ENCODE measurements at regions not wholly inside any gene's neighbourhood (a gene's known extent, or its start where the extent isn't known, plus 50 kb on each side); places are given as distances from the start of the nearest gene placed in this dataset.

DNA sequence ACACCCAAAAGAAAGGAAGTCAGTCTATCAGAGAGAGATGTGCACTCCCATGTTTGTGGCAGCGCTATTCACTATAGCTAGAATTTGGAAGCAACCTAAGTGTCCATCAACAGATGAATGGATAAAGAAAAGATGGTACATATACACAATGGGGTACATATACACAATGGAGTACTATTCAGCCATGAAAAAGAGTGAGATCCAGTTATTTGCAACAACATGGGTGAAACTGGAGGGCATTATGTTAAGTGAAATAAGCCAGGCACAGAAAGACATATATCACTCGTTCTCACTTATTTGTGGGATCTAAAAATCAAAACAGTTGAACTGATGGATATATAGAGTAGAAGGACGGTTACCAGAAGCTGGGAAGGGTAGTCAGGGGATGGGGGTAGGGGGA, 99.9 kb upstream of the ZNF516 start:
- no peak for DNase-seq

DNA sequence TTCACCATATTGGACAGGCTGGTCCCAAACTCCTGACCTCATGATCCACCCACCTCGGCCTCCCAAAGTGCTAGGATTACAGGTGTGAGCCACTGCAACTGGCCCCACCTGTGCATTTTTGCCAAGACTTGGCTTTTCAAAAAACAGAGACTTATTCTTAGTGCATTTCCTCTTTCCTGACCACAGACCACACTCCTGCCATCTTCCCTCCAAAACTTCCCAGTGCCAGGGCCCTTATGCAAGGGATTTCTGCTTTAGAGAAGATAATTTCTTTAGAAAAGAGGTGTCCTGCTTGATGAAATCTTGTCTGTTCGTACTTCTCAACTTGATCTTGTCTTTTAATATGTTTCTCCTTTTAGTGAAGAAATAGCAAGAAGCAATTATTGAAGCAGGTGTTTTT, 98.8 kb upstream of the ZNF516 start:
- no peak for DNase-seq

DNA sequence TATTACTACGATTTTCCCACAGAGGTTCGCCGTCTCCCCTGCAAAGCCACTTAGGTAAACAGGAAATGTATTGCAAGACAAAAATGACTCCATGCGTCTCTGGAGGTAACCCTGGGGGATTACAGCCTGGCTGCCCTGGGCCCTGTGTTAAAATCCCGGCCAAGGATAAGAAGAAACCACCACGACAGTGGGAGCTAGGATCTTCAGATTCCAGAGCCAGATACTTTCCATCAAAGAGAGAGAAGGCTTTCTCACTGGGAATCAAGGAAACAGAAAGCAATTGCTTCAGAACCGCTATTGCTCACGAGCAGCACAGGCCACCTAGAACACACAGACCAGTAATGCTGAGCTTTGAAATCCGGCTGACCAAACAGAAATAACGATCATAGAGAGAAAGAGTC, 97.9 kb upstream of the ZNF516 start:
- no peak for DNase-seq

DNA sequence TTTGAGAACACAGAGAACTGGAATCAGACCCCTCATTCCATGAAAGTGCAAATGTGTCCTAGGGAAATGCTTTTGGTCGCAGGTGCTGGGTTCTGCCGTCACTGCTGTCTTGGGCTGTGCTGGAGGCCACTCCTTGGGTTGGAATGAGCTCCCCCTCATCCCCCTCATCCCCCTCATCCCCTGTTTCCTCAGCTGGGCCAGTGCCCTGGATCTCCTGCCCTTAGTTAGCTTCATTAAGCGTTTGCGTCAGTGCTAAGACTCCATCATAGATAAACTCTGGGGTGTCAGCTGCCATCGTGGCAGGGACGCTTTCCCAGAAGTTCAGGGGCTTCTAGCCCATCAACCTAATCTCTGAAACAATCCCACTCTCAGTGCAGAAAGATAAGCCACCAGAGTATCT, 97.1 kb upstream of the ZNF516 start:
- no peak for DNase-seq

DNA sequence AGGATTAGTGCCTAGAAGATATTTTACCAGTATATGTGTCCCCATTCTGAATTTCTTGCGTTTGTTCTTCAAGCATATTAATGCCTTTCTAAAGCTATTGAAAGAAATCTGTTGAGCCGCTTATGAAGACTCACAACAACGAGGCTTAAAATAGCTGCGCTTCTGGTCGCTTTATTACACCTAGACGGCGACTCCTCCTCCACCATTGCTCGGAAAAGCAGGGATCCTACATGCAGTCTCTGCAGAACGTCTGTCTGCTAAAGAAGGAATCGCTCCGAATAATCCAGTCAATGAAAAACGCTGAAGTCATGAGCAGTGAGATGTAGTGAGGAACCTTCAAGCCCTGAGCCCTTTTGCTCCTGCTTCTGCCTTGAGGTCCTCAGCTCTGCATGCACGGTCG, 94.8 kb upstream of the ZNF516 start:
- DNase-seq, result no peak

DNA sequence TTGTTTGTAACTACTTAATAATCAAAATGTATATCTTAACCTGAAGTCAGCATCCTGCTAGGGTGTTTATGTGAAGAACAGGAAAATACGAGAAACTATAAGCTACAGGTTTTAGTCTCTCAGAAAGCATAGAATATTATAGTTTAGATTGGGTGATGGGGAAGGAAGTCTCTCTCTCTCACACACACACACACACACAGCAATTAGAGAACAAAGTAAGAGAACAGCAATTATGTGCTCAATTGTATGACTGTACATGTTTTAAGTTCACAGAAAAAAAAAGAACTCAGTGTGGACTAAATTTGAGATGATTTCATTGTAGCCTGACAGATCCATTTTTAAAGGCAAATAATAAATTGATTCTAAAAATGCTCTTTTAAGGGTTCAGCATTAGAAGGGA, 94.3 kb upstream of the ZNF516 start:
- no peak for DNase-seq

DNA sequence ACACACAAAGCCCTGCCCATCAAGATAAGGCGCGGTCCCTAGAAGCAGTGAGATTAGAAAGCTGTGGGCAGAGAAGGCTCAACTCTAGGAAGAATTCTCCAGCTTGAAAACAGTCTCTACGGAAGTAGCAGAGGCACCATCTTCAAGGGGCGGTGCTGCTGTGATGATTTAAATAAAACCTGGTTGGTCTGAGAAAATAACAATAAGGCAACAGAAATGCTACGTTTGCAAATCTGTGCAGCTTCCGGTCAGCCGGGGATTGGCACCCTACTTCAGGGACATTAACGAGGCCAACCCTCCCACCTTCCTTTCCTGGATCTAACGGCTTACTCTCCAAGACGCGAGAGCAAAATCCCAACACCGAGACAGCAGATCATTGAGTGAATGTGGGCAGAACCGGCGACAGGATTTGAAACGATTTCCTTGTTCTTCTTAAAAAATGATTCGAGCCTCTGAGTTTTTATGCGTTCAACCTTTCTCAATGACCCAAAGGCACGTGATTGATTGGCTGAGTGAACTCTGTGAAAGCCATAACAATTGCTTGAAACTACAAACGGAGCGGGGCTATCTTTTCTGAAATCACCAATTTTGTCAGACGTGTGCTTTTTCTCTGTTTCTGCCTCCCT, 93.7 kb upstream of the ZNF516 start:
- no peak for DNase-seq

DNA sequence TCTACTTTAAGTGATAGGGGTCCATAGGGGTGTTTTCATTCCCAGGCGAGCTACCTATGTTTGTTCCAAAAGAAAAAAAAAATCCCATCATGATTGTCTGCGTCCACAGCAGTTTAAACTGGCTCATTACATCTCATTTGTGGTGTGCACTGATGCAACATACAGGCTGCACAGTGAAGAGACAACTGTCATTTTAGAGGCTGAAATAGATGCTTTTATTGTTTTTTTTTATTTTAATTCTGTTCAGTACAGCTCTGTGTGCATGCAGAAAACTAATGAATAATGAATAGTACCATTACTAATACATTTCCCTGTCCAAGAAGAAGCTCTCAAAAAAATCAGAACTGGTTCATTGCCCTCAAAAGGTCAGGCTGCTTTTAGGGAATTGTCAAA, 92.8 kb upstream of the ZNF516 start:
- no peak for DNase-seq

DNA sequence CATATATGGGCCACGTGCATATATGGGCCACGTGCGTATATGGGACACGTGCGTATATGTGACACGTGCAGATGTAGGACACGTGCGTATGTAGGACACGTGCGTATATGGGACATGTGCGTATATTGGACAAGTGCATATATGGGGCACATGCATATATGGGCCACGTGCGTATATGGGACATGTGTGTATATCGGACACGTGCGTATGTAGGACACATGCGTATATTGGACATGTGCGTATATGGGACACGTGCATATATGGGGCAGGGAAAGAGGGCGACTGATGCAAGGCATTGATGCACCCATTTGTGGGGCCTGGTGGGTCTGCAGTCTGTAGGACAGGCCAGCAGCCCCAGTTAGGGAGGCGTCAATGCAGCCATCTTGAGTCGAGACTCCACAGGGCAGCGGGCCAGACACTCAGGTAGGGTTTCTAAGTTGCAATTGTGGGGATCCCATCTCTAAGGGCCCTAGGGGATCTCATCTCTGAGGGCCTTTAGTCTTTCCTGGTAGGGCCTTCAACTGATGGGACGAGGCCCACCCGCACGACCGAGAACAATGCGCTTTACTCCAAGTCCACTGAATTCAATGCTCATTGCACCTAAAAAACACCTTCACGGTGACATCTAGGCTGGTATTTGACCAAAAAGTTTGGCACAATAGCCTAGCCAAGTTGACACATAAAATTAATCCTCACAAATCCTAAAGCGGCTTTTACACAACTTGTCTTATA, 92.3 kb upstream of the ZNF516 start:
- no peak for DNase-seq

DNA sequence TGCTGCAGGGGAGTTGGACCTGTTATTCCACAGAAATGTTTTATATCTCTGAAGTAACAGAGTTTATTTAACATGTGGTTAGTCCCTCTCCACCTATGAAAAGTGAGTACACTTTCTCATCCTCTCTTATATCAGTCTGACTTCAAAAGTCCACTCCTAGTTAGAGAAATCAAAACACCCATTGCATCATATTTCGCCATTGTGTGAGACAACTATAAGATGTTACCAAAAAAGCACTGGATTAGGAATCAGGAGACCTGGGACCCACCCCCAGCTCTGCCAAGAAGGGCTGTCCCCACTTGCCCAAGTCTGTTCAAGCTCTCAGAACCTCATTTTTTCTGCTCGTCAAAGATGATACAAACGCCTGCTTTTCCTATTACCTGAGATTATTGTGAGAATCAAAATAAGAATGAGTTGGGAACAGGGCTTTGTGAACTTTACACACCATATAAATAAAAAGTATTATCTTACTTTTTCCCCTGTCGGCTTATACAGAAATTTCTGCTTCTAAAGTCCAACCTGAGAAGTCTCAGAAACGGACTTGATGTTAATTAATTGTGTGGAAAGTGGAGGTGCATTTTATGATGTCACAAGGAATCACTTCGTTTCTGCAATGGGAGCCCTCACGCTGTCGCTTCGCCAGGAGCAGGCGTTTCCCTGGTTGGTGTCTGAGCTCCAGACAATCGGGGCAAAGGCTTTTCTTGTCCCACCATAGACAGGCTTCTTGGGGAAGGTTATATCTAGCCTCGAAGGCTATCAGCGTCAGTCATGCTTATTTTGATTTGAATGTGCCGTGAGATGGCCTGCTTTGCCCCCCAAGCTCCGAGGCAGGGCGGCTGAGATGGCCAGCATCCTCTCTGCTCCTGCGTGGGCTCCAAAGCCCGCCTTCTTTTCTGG, 89.6 kb upstream of the ZNF516 start:
- no peak for DNase-seq

DNA sequence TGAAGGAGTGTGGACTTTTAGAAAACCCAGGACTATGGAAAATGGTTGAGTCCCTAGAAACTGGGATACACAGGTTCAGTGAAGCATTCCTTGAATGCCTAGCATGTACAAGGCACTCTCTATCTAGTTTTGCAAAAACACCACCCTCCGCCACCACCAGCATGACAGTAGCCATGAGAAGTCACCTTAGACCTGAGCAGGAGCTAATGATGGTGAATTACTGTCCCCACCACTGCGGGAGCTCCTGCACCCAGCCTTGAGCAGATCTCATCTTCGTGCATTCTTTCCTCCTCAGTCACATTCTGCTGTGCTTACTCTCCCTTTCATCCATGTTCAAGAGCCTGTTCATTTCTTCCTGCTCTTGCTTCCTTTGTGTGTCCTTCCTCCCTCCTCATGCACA, 86.2 kb upstream of the ZNF516 start:
- DNase-seq, result no peak

DNA sequence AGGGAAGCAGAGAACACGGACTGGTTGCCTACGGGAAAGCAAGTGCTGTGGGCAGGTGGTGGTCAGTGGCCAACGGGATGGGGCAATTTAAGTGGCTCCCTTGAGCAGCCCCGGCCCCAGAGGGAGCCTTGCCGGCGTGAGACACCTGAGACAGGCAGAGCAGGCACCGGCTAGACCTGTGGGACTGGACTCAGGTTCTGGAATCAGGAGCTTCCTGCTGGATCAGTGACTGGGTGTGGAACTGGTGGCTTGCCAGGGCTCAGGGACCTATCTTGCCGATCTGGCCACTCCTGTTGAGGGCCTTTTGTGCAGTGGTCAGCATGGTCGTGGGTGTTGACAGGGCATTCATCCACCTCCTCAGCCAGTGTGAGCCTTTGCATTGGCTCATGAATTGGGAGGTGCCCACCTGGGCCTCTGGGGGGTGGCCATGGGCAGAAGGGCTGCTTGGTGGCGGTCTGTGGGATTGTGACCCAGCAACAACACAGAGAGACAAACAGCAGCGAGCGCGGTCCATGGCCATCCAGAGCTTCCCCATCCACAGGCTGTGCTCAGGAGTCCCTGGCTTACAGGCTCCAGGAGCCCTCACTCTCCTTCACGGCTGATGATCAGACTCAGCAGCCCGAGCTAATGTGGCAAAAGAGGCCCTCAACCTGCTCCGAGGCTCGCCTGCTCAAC, 85.4 kb upstream of the ZNF516 start:
- no peak for DNase-seq

DNA sequence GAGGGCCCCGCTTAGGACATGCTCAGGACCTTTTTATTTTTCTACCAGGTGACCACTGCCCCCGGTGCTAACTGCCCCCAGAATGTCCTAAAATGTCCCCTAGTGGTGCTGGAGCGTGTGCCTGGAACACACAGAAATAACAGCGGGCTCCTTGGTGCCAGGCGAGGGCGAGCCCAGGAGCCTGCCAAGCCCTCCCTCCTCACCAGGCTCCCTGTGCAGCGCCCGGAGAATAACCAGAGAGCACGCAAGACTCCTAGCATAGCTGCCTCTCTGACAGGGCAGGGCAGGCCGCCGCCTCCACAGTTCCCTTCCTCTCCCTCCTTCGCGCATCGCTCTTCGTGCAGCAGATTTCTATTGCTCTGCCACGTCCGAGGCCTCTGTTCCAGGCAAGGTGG, 84.3 kb upstream of the ZNF516 start:
- DNase-seq, result no peak

DNA sequence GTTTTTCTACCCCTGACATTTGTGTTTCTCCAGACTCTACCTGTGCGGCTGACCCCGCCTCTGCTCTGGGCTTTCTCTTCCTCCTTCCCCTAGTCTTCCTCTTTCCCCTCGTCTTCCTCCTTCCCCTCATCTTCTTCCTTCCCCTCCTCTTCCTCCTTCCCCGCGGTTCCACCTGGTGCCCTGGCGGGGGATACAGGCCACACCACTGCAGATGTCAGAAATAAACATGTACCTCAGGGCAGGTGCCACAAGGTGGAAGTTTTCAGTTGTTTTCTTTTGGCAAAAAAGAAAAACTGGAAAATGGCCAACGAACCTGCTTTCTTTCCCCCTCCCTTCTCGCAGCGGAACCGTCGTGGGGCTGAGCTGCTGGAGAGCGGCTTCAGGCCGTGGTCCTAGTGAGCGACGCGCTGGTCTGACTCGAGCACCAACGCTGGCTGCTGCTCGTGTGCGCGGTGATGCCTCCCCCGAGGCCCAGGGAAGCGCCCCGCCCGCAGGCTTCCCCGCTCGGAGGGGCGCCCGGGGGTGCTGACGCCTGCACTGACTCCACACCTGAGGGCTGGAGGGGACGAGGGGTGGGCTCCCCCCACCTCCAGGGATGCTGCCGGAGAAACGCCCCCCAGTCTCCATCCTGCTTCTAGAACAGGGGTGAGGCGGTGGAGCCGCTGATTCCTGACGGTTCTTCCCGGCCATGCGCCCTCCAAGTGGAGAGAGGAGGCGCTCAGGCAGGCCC, 83.7 kb upstream of the ZNF516 start:
- DNase-seq, result no peak

DNA sequence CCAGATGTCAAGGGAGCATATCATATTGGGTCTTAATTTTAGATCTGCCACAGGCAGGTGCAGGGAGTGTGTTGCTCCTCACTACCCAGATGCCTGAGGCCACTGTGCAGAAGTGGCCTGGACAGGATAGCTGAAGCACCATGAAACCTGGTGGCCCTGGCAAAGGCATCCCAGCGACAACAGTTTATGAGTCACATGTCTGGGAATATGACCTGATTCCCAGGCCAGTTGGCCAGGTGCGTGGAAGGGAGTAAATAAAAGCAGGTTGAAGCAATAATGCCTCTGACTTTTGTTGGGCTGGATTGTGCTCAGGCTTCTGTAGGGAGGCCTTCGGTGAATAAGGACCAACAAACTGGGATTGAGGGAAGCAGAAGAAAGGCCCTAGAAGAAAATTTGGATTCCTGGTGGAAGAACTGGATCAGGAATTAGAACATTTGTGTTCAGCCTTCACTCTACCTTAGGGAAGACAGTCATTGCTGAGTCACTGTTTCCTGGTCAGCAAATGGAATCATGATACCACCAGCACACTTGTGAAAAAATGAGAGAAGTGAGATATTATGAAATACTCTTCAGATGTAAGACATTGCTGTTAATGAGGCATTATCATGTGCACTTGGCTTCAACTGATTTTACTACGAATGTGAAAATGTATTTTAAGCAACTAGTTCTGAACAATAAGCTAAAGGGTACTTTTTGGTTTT, 78.4 kb upstream of the ZNF516 start:
- no peak for DNase-seq

DNA sequence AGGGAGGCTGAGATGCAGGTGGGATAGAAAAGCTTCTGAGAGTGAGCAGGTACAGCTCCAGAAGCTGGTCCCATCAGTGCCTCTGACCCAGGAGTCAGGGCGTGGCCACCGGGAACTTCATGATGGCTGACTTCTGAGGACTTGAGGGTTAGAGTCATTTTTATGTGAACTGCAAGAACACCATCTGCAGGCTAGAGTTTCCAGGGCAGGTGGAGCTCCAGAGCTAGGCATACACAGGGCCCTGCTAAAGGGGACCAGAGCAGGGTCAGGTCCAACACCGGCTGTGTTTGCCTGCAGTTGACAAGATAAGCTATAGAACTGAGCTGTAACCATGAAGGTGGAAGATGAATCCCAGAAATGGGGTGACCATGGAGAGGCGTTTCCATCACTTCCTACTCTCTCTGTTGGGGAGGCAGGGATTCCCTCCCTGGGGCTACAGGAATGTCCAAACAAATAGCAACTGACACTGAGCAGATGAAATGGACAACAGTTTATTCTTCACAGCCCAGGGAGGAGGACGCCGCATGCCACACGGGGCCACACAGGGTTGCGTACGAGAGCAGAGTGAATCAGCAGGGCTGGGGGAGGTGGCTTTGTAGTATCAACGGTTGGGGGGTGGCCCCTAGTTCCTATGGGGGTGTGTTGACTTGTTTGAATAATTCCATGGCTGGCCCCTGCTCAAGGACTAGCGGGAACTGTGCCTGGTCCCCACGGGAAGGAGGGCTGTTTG, 77.6 kb upstream of the ZNF516 start:
- DNase-seq, result no peak

DNA sequence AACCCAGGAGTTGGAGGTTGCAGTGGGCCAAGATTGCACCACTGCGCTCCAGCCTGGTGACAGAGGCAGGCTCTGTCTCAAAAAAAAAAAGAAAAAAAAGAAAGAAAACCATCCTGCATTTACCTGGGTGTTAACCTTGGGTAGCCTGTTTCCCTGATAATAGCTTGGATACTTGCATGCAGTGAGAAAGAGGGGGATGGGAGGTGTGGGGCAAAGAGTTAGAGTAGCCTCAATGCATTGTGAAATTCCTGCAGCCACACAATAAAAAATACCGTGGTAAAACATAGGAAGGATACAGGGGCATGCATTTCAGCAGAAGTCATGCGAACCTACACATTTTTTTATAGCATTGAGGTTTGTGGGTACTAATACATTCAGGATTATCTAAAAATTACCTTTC, 76.6 kb upstream of the ZNF516 start:
- no peak for DNase-seq

DNA sequence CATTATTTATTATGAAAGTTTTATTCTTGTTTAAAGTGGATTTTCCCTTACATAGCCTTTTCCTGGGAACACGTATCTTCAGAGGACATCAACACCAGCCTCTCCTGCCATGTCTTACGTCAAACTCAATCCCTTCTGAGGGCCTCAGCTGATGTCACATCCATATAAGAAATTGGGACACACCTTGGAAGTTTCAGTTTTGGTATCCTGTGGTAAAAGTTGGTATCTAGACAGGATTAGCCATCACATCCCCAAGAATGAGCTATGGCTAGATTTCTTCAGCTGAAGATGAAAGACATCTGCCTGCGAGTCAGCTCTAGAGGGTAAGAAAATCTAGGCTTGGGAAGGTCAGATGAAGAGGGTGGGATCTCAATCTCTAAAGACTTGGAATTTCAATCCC, 75.8 kb upstream of the ZNF516 start:
- no peak for DNase-seq

DNA sequence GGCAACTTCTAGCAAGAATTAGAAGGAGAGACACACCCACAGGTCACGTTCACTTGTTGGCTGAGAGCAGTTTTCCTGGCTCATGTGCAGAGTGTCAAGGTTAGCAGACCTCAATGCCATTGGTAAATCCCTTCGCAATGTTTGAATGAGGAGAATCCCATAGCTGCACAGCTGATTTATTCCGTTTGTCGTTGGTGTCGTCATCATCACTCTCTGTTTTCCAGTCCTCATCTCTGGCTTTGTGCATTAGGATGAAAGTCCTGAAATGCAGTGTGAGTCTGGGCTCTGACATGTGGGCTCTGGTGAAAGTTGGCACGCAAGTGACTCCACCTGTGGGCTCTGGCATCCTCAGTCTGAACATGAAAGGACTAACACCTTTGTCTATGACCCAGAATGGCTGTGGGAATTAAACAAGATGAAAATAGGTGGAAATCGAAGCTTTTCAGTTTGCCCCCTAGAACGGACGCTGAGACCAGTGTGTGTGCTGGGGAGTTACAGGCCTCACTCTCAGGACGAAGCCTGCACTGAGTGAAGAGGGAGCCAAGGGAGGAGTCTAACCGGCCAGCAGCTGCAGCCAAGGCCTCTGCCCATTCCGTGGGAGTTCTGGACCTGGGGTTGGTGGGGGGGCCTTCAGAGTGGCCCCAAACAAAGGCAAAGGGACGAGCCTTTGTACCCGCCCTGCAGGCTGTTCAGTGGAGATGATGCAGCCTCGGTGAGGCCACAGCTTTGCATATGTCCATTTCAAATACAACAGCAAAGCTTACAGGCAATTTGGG, 74.8 kb upstream of the ZNF516 start:
- no peak for DNase-seq

DNA sequence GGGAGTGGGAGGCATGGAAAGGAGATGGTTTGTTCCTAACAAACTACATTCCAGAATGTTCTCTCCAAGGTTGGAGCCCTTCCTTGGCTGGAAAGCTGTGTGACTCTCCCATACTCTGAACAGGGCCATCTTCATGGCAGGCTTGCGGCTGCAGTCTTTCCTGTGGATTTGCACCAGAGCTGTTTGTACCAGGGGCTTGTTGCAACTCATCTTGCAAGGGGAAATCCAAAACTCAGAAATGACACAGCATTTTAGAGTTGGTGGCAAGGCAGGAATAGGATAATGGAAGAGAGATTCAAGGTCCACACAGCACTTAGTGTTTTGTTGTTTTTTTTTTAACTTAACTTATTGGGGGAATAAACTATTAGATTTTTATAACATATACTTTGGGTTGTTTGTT, 73.7 kb upstream of the ZNF516 start:
- DNase-seq, result no peak
